RWPE2 (cell line): ENCODE measurements at regions not wholly inside any gene's neighbourhood (a gene's known extent, or its start where the extent isn't known, plus 50 kb on each side); places are given as distances from the start of the nearest gene placed in this dataset.

ENCODE experiments used
- ATAC-seq: fragments of 200-7000 bp; cut with Tn5 transposase; 3 replicates; pipeline ENCODE4 v1.9.1; 2021; ENCODE audit warnings: low read depth
- DNase-seq: peaks from one replicate; pipeline ENCODE4 v3.0.0-alpha.2; 2020; ENCODE audit warnings: low spot score
- H3K27ac ChIP-seq: fragments of 450-650 bp; 2 replicates; pipeline ENCODE4 v1.5.1; 2017; ENCODE audit warnings: mild to moderate bottlenecking; ENCODE audit not compliant: poor library complexity, severe bottlenecking
- H3K27me3 ChIP-seq: fragments of 250-450 bp; sonication (Bioruptor Pico); 2 replicates; pipeline ENCODE4 v1.5.1; 2021; ENCODE audit warnings: mild to moderate bottlenecking, moderate library complexity; ENCODE audit not compliant: insufficient read depth, poor library complexity, severe bottlenecking
- H3K36me3 ChIP-seq: fragments of 250-450 bp; sonication (Bioruptor Pico); 2 replicates; pipeline ENCODE4 v1.5.1; 2020; ENCODE audit warnings: low read depth, mild to moderate bottlenecking, moderate library complexity
- H3K4me1 ChIP-seq: fragments of 250-450 bp; sonication (Bioruptor Pico); 2 replicates; pipeline ENCODE4 v1.5.1; 2021; ENCODE audit warnings: mild to moderate bottlenecking, moderate library complexity; ENCODE audit not compliant: insufficient read depth, poor library complexity, severe bottlenecking
- H3K4me3 ChIP-seq: fragments of 250-450 bp; sonication (Bioruptor Pico); 2 replicates; pipeline ENCODE4 v1.5.1; 2021; ENCODE audit warnings: mild to moderate bottlenecking, moderate library complexity; ENCODE audit not compliant: severe bottlenecking
- H3K9me3 ChIP-seq: fragments of 250-450 bp; sonication (Bioruptor Pico); 2 replicates; pipeline ENCODE4 v1.5.1; 2021; ENCODE audit warnings: mild to moderate bottlenecking, moderate library complexity; ENCODE audit not compliant: severe bottlenecking
- CTCF ChIP-seq: fragments of 450-650 bp; IDR thresholded peaks from one replicate; pipeline ENCODE4 v1.5.1; 2017; ENCODE audit warnings: mild to moderate bottlenecking, moderate library complexity; ENCODE audit not compliant: poor library complexity, severe bottlenecking

GRCh38 chr2:236393581-236393980, 129.4 kb upstream of the ASB18 start:
- DNase-seq: no peak
- TF ChIP-seq CTCF: no peak
- Histone ChIP-seq H3K9me3 (no peaks in the 10 kb centered on the region), H3K27ac (no peak overlapping the region), H3K4me3 (no peak overlapping the region), H3K36me3 (no peaks in the 10 kb centered on the region), H3K27me3 (no peaks in the 10 kb centered on the region), H3K4me1 (no peaks in the 10 kb centered on the region)
- ATAC-seq: no peak

GRCh38 chr2:236394571-236394970, 130.4 kb upstream of the ASB18 start:
- Histone ChIP-seq H3K4me1 (no peaks in the 10 kb centered on the region), H3K27ac (no peak overlapping the region), H3K4me3 (no peak overlapping the region), H3K36me3 (no peaks in the 10 kb centered on the region), H3K27me3 (no peaks in the 10 kb centered on the region), H3K9me3 (no peaks in the 10 kb centered on the region)
- TF ChIP-seq CTCF: no peak
- DNase-seq (no peak), ATAC-seq (no peak)

GRCh38 chr2:236395067-236395466, 130.9 kb upstream of the ASB18 start:
- no peak for TF ChIP-seq CTCF
- DNase-seq (no peak), ATAC-seq (no peak)
- H3K27me3 ChIP-seq: no peaks in the 10 kb centered on the region
- H3K36me3 ChIP-seq: no peaks in the 10 kb centered on the region
- H3K4me3 ChIP-seq: no peak overlapping the region
- H3K4me1 ChIP-seq: no peaks in the 10 kb centered on the region
- H3K9me3 ChIP-seq: no peaks in the 10 kb centered on the region
- H3K27ac ChIP-seq: no peak overlapping the region

GRCh38 chr2:236396818-236397350, 132.7 kb upstream of the ASB18 start:
- Histone ChIP-seq H3K27ac (no peak overlapping the region), H3K36me3 (no peaks in the 10 kb centered on the region), H3K9me3 (no peaks in the 10 kb centered on the region), H3K4me3 (no peak overlapping the region), H3K27me3 (no peaks in the 10 kb centered on the region), H3K4me1 (no peaks in the 10 kb centered on the region)
- TF ChIP-seq CTCF: no peak
- DNase-seq (no peak), ATAC-seq (no peak)

- Histone ChIP-seq H3K9me3 (no peaks in the 10 kb centered on the region), H3K27me3 (no peaks in the 10 kb centered on the region), H3K4me1 (no peaks in the 10 kb centered on the region), H3K27ac (no peak overlapping the region), H3K4me3 (no peak overlapping the region), H3K36me3 (no peaks in the 10 kb centered on the region)
- DNase-seq (no peak), ATAC-seq (no peak)
- no peak for TF ChIP-seq CTCF
Observed at GRCh38 chr2:236397681-236398080, 133.5 kb upstream of the ASB18 start.
